Activated naive CD4-positive, alpha-beta T cell treated with anti-CD3 and anti-CD28 coated beads, Interleukin-2, amount 50 U/mL, for 16 hours (primary cell): ENCODE measurements at regions not wholly inside any gene's neighbourhood (a gene's known extent, or its start where the extent isn't known, plus 50 kb on each side); places are given as distances from the start of the nearest gene placed in this dataset.
"Not testable (repeated sequence)": the region's sequence is repeated elsewhere in the genome, so short reads cannot be mapped to it uniquely, and the experiment has no call there.

Experiments used
- DNase-seq: peaks from one replicate; pipeline ENCODE4 v3.0.0-alpha.2; 2020

DNA sequence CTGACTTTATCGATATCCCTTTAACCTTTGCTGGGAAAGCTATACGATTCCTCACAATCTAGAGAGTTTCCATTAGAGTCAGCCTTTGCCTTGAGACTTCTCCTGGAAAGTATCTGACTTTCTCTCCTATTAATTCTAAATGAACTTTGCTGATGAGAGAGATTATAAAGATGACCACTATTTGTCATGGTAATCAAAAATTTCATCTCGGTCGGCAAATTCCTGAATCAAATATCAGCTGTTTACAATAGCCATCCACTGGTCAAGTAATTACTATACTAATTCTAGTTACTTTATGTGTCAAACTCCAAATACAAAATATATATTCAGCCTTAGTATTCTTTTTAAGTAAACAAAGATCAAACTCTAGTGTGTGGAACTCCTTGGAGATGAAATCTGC is 164.4 kb upstream of the ITGA1 start:
- no peak for DNase-seq

DNA sequence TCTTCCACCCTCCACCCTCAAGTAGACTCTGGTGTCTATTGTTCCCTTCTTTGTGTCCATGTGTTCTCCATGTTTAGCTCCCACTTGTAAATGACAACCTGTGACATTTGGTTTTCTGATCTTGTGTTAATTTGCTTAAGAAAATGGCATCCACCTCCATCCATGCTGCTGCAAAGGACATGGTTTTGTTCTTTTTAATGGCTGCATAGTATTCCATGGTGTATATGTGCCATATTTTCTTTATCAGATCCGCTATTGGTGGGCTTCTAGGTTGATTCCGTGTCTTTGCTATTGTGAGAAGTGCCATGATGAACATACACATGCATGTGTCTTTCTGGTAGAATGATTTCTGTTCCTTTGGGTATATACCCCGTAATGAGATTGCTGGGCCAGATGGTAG is 163.4 kb upstream of the ITGA1 start:
- DNase-seq = no peak

DNA sequence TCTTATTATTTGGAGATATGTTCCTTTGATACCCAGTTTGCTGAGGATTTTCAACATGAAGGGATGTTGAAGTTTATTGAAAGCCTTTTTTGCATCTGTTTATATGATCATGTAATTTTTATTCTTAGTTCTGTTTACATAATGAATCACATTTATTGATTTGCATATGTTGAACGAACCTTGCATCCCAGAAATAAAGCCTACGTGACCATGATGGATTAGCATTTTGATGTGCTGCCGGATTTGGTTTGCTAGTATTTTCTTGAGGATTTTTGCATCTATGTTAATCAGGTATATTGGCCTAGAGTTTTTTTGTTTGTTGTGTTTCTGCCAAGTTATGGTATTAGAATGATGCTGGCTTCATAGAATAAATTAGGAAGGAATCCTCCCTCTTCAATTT is 161.4 kb upstream of the ITGA1 start:
- DNase-seq = no peak

DNA sequence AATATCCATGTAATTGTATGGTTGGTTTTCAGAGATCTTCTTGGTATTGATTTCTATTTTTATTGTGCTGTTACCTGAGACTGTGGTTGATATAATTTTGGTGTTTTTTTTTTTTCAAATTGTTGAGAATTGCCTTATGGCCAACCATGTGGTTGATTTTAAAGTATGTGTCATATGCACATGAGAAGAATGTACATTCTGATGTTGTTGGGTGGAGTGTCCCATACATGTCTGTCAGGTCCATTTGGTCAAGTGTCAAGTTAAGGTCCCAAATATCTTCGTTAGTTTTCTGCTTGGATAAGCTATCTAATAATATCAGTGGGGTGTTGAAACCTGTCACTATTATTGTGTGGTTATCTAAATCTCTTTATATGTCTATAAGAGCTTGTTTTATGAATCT is 160.0 kb upstream of the ITGA1 start:
- no peak for DNase-seq

DNA sequence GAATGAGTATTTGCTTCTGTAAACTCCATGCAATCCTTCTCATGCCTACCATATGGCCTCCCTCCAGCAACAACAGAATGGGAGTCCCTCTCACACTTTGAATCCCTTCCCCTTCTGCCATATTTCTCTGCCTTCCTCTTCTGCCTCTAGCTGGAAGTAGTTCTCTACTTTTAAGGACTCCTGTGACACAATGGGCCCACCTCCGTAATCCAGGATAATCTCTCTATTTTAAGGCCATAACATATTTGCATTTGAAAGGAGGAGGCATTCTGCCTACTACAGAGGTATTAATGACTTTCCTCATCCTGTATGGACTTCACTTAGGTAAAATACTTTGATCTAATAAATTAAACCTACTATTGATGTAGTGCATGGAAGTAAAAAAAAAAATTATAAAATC is 155.4 kb upstream of the ITGA1 start:
- no peak for DNase-seq

DNA sequence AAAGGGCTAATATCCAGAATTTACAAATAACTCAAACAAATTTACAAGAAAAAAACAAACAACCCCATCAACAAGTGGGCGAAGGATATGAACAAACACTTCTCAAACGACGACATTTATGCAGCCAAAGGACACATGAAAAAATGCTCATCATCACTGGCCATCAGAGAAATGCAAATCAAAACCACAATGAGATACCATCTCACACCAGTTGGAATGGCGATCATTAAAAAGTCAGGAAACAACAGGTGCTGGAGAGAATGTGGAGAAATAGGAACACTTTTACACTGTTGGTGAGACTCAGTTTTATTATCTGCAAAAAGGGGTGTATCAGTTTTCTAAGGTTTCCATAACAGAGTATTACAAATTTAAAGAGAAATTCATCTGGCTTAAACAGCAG is 153.5 kb upstream of the ITGA1 start:
- not testable (repeated sequence) for DNase-seq

DNA sequence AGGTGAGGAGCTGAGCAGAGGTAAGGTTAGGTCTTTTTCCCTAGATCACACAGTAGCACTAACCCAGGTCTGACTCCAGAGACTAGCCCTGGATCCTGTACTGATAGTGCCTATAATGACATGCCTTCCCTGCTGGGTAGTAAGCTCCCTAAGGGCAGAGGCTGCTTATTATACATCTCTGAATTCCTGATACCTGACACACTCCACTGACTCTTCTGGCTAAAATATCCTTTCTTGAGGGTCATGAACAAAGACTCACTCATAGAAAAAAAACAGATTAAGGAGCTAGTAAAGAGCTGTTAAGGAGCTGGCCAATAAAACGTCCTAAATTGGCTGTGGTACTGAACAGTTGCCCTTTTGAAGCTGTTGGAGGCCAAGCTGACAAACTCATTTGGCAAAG is 149.0 kb upstream of the ITGA1 start:
- DNase-seq = no peak

DNA sequence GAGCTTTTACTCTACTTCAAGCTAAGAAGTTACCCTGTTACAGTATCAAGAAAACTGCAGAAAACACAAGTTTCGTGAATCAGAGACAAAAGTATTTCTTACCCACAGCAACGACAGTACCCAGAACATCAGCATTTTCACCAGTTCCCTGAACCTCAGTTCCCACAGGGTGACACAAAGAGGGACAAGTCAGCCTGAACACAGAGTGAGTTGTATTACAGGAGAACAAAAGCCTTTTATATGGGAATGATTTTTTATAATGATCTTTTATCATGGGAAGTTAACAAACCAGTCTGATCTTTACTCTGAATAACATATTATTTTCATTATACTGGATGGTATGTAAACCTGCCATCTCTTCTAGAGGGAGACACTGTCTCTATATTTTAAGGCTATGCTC is 139.0 kb upstream of the ITGA1 start:
- DNase-seq = no peak

DNA sequence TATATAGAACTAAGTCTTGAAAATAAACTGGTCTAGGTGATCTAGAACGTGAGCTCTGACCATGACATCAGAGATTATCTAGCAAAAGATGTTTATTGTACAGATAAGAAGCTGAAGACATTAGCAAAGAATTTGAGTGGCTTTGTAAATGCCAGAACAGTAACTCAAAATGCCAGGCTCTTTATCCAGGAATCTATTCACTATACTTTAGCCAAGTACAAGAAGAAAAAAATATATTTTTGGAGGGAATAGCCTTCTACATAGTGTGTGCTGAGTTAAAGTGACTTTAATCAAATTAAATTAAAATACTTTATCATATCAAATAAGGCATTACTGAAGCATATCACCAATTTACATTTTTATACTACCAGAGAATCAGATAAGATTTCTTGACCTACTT is 132.6 kb upstream of the ITGA1 start:
- DNase-seq = no peak

DNA sequence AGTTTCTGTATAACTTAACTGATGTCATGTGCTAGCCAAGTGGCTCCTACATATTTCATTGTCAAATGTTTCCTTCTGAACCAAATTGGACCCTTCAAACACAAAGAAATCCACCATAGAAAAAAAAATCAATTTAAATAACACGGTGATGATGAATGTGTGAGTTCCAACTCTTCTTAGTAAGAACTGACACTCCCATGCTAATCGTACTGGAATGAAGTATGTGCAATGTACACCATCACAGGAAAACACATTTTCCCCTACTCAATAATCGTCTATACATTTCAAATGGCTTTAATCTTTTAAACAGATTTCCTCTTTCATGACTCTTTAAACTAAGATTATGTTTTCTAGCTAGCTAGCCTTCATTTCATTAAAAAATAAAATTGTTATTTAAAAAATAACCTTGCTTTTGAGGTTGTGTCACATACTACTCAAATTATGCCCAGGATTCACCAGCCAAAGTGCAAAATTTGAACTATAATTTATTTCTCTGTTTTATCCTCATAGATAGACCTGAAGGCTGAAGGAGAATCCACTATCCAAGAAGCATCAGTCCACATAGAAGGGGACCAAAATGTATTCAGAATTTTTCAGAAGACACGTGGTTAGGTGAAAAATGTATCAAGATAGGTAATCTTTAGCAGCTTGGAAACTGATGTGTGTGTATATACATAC is 131.0 kb upstream of the ITGA1 start:
- DNase-seq = no peak

DNA sequence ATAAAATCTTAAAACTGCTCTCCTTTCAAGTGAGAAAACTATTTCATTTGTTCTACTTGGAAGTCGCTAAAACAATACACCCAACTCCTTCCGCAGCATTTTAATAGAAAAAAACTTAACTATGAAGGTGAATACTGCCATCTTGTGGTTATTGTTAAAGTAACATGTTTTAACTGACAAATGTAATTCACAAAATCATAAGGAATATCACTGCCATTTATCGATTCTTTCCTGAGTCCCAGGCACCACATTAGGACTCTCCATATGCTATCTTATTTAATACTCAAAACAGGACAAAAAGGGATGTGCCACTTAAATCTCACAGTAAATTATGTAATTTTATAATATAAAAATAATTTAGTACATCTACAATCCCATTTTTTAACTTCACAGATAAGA is 130.5 kb upstream of the ITGA1 start:
- no peak for DNase-seq

DNA sequence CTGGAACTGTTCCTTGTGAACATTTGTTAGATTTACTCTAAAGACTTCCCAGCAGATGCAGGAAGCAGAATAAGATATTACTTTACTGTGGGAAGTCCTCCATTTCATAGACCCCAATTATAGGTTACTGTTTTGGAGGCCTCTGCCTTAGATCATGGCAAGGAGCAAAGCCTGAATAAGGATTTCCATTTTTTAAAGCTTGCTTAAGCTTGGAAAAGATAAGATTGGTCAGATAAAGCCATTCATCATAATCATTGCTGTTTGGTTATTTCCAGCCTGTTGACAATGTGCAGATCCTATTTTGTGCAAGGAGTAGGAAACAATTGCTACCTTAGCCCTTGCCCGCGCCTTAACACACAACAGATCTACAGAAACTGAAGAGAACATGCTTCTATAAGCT is 129.5 kb upstream of the ITGA1 start:
- DNase-seq = no peak

DNA sequence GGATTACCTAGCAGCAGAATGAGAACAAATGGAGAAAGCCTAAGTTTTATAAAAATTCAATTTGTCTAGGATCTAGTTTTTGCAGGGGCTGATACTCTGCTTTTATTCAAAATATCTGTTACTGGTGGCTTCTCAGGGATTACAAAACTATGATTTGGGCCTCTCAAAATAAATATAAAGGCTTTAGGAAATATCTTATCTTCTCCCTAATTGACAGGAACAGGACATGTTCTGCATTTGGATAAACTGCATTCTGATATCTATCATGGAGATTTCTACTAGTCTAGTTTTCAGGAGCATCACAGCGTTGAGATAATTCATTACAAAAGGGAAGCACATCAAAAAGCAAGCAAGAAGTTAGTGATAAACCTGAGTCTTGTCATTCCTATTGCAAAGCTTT is 127.1 kb upstream of the ITGA1 start:
- no peak for DNase-seq

DNA sequence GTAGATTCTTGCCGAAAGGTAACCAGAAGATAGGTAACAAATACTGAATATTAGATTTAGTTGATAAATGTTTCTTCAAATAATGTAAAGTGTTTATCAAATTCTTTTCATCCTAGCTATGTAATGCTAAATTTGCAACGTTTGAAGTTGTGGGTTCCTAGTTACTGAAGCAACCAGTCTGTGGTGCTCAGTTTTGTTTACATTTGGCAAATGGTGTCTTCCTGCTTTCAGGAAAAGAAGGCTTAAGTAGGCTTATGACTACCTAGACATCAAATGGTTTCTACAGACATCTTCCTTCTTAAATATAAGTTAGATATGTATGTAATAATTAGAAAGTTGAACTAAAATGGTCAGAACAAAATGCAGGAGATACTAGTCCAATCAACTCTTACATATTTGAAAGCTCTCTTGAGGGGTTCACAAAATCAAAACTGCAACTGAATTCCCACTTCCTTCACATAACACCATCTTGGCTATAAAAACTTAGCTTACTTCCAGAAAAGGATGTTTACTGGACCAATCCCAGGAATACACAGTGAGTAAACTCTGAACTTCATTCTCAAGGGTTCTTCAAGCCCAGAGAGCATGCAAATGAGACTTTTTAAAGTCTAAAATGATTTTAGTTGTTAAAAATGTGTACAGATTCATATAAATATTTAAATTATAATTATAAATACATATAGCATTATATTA is 125.7 kb upstream of the ITGA1 start:
- DNase-seq = no peak

DNA sequence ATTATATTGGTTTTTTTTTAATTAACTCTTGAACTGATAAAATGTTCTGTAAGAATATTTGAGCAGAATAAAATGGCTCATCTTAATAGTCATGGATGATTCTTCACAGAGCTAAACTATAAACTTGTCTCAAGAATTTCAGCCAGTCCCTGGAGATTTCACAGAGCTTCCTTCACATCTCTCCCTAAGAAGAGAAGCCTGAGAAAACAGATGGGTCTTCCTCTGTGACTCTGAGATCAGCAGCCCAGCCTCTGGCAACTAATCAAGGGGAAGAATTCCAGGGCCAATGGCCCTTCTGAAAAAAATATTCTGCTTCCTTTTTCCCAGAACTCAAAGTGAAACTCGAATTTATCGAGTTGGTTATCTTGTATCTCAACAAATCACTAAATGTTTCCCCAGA is 122.2 kb upstream of the ITGA1 start:
- no peak for DNase-seq

DNA sequence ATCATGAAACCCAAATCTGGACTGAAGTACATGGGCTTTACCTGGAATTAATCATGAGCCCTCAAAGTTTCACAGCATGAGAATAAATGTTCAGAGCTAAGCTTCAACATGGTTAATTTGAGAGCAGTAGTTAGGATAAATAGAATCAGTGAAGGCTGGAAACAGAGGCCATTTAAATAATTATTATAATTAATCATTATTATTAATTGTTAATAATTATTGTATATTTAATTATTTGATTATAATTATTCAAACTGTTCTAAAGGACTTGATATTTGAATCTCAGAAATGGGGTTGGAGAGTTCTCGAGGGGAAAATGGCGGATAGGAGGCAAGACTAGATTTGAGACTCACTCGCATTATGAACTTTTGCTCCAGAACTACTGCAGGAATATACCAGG is 119.6 kb upstream of the ITGA1 start:
- DNase-seq = no peak

DNA sequence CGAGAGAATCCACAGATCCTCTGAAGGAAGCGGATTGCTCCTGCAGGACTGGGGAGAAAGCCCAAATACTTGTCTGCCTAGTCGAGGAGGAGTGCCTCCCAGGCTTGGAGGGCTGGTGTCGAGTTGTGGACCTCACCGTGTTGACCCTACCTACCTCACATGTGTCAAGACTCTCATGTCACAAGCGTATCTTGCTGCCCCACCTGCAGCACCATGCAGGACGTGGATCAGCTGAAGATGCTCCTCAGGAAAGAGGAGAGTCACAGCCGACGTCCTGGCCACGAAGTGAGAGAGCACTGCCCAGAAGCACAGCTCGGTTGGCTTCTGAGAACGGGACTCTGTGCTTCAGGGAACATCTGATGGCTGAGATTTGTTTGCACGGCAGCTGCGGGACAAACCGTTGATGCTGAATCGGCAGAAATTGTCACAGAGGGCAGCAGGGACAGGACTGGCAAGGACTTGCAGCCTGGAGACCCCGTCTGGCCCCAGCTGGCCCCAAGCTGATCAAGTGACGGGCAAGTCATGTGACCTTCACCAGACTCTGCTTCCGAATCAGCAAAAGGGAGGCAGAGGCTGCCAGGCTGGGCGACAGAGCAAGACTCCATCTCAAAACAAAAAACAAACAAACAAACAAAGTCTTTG is 119.1 kb upstream of the ITGA1 start:
- DNase-seq = no peak

DNA sequence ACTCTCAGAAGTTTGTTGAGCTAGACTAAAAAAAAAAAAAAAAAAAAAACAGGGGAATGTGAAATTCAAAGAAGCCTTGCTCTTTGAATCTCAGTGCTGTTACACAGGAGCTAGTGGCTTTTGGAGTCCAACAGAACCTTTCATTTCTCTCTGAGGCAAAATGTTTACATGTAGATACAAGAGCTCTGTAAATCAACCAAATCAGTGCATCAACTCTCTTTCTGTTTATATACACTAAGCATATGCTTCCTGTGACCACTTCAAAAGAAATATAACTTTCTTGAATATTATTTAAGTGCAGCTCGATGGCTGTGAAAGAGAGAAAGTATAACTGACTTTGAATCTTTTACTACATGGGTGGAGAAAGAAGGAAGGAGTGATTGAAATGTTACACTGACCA is 115.3 kb upstream of the ITGA1 start:
- no peak for DNase-seq

DNA sequence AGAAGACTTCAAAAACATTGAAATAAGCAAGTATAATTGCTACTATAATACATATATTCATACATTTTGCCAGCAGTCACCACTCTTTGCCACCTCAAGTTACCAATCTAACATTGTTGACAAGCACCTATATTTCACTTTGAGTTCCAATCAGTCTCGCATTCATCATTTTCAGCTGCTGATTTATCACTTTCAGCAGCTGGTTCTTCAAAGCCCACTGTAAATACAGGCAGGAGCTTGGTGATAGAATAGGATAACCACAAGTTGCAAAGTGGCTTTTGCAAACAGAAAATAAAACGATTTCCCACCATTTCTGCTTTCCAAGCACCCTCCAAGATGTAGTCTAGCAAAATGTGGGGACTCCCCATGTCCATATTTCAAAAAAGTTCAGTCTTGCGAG is 114.2 kb upstream of the ITGA1 start:
- DNase-seq = no peak

DNA sequence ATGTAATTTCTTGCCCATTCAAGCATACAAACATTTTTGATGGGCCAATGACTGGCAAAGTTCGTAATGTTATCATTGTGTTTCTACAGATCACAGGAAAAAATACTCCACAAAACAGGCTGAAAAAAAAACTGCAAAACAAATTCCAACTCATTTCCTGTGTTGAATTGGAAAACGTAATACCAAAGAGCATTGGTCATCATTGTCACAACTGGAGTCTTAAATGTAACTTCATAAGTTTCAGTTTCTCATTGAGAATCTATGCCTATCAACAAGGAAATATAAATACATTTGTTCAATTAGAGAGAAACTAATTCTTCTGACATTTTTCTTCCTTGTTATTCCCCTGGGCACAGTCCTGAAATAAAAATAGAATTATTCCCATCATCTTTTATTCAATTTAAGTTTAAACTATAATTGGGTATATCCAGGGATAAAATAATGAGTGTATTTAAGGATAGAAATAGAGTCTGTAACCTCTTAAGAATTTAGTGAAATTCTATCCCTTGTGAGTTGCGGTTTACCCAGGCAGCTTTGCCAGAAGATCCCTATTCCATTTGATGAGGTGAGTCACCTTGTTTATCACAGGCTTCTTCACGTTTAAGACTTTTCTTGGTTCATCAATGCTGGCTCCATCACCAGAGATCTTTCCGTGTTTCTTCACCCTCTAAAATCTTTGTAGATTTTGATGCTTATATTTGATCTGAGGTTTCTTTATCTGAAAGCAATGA is 112.7 kb upstream of the ITGA1 start:
- no peak for DNase-seq

DNA sequence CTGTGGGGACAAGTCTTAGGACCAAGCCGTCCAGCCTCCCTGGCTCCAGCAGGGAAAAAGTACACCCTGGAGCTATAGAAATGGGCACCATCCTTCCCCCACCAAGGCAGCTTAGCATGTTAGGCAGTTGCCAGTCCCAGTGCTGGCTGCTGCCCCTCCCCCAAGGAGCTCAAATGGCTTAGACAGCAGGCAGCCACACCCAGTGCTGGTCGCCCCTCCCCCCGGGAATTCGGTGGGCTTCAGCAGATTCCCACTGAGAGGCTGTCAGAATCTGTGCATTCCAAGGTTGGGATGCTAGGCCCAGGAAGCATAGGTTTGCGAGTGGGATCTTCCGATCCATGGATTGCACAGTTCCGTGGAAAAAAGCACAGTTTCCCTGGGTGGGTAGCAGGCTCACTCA is 105.2 kb upstream of the ITGA1 start:
- no peak for DNase-seq

DNA sequence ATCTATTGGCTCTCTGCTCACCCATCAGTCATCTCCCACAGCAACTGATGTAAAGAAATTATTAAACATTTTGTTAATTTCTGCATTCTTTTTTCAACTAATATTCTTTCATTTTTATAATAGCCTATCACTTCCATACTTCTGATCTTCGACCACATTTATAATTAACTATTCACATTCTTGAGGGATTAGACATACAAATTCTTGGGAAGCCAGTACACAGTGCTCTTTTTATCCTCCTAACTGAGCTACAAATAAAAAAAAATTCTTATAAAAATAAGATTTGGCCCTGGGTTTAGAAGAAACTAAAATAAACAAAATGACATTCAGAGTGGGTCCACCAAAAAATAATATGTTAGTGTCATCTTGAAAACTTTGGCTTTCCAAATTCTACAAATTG is 103.7 kb upstream of the ITGA1 start:
- DNase-seq = no peak

DNA sequence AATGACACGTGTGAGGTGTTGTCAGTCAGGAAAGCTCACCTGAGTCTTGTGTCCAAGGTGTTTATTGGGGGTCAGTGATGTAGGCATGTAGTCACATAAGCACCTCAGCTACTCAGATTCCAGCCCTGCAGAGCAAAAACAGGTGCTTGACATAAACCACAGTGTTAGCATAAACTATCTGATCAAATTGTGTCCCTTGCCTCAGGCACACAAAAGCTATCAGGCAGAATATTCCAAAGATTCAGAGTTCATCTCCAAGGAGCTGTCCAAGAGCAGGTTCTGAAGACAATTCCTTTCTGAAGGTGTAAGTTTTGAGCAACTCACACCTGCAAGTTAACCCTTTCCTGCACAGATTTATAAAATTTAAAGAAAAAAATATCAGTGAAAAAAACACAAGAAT is 102.2 kb upstream of the ITGA1 start:
- no peak for DNase-seq

DNA sequence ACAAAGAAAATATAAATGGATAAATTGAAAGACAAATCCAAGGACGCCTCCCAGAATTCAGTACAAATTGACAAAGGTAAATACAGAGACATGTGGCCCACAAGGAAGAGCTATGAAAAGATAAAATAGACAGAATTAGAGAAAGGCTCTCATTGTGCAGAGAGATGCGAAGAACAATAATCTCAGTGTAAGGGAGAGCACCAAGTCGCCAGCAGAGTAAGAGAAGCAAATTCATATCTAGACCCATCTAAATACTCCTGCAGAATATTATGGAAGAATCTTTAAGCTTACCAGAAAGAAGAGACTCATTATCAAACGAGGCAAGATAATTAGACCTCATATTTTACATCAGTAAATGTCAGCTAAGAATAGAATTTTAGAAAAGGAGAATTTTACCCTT is 101.7 kb upstream of the ITGA1 start:
- no peak for DNase-seq
